CD4-positive, alpha-beta T cell (primary cell): ENCODE measurements at regions not wholly inside any gene's neighbourhood (a gene's known extent, or its start where the extent isn't known, plus 50 kb on each side); places are given as distances from the start of the nearest gene placed in this dataset.
A peak's percentile ranks its signal among the peaks of the same experiment; 100 is the strongest.

Experiments
- ATAC-seq: fragments of 200-7000 bp; cut with Tn5 transposase; one replicate; pipeline ENCODE4 v1.10.0; 2022; ENCODE audit warnings: mild to moderate bottlenecking; ENCODE audit not compliant: poor library complexity
- CTCF ChIA-PET: fragments of 350-600 bp; sonication (Branson Sonifier 250); formaldehyde crosslinking; loops from one replicate; lab custom pipeline; 2021; ENCODE audit warnings: antibody characterized with exemption, inconsistent platforms; lab: Charles Lee
- POLR2A ChIA-PET: fragments of 350-600 bp; sonication (Branson Sonifier 250); formaldehyde crosslinking; loops from one replicate; lab custom pipeline; 2021; ENCODE audit warnings: antibody characterized with exemption, inconsistent platforms; lab: Charles Lee
- DNase-seq, 14 experiments: peaks; one replicate each; pipeline ENCODE4 v3.0.0-alpha.2; 2013 to 2020; ENCODE audit warnings: mixed read lengths in 2 of 14
- H3K27ac ChIP-seq, 2 donors: one replicate each; pipeline versions ENCODE4 v1.5.1 to v1.7.0; 2013; ENCODE audit warnings: low read length in 2 of 2, low read depth in 1 of 2, mild to moderate bottlenecking in 1 of 2
- H3K27me3 ChIP-seq, 2 experiments: 1 replicate in 1 of 2; 2 replicates in 1 of 2; pipeline versions ENCODE4 v1.6.1 to v1.7.0; 2013; ENCODE audit warnings: low read length in 2 of 2, control low read depth in 1 of 2, mild to moderate bottlenecking in 1 of 2, moderate library complexity in 1 of 2; ENCODE audit not compliant: insufficient read depth in 2 of 2, control insufficient read depth in 1 of 2
- H3K36me3 ChIP-seq: one replicate; pipeline ENCODE4 v1.6.1; 2013; ENCODE audit warnings: low read length, control low read depth; ENCODE audit not compliant: insufficient read depth
- H3K4me1 ChIP-seq: one replicate; pipeline ENCODE4 v1.6.1; 2013; ENCODE audit warnings: low read length, control low read depth; ENCODE audit not compliant: insufficient read depth
- H3K4me3 ChIP-seq: one replicate; pipeline ENCODE4 v1.5.1; 2013; ENCODE audit warnings: mild to moderate bottlenecking, low read length, moderate library complexity
- H3K9me3 ChIP-seq, 2 experiments: 1 replicate in 1 of 2; 2 replicates in 1 of 2; pipeline versions ENCODE4 v1.6.1 to v1.7.0; 2013; ENCODE audit warnings: low read length in 2 of 2, mild to moderate bottlenecking in 2 of 2, control low read depth in 1 of 2, moderate library complexity in 1 of 2; ENCODE audit not compliant: control insufficient read depth in 1 of 2, insufficient read depth in 1 of 2
- H3K27ac Mint-ChIP-seq: one replicate; pipeline ENCODE4 v1.8.0; 2020; ENCODE audit warnings: mixed read lengths
- H3K27me3 Mint-ChIP-seq: one replicate; pipeline ENCODE4 v1.8.0; 2021; ENCODE audit warnings: mixed read lengths
- H3K36me3 Mint-ChIP-seq: one replicate; pipeline ENCODE4 v1.8.0; 2021; ENCODE audit warnings: low read depth, mixed read lengths
- H3K4me1 Mint-ChIP-seq: one replicate; pipeline ENCODE4 v1.8.0; 2021; ENCODE audit warnings: low read depth, mixed read lengths
- H3K4me3 Mint-ChIP-seq: one replicate; pipeline ENCODE4 v1.8.0; 2020; ENCODE audit warnings: mild to moderate bottlenecking, mixed read lengths
- H3K9me3 Mint-ChIP-seq: one replicate; pipeline ENCODE4 v1.8.0; 2020; ENCODE audit warnings: mixed read lengths
- CTCF ChIP-seq: fragments of 200-600 bp; IDR thresholded peaks from one replicate; pipeline ENCODE4 v1.8.0; 2022; ENCODE audit warnings: antibody characterized with exemption, mild to moderate bottlenecking
- intact Hi-C, 2 experiments: fragments of 100-400 bp; cut with DNase I in 1 of 2; cut with micrococcal nuclease in 1 of 2; formaldehyde crosslinking; loops; one replicate each; pipeline versions ENCODE4 v1.15.1 to v1.9.0; 2023 to 2025; cut with DNase I, micrococcal nuclease

- peaks cover 3% of the 10 kb centered on the region for H3K27me3 Mint-ChIP-seq
- CTCF ChIA-PET: no interaction called here
- no peaks in the 10 kb centered on the region for H3K36me3 Mint-ChIP-seq
- H3K4me3 ChIP-seq: no peak overlapping the region
- no peak overlapping the region for H3K27ac Mint-ChIP-seq
- intact Hi-C loops: no loop called here
- no peak overlapping the region for H3K27ac ChIP-seq
- H3K4me1 ChIP-seq: no peaks in the 10 kb centered on the region
- peaks cover 0 to 3% of the 10 kb centered on the region in 2 experiments for H3K27me3 ChIP-seq
- DNase-seq (no peak), ATAC-seq (no peak)
- H3K4me3 Mint-ChIP-seq: no peak overlapping the region
- no peaks in the 10 kb centered on the region for H3K9me3 Mint-ChIP-seq
- TF ChIP-seq CTCF: no peak
- POLR2A ChIA-PET: no interaction called here
- H3K36me3 ChIP-seq: no peaks in the 10 kb centered on the region
- H3K9me3 ChIP-seq: no peaks in the 10 kb centered on the region
- H3K4me1 Mint-ChIP-seq: no peaks in the 10 kb centered on the region
Measured at GRCh38 chr12:111225307-111225706, 143.6 kb downstream of the PHETA1 start.

GRCh38 chr12:111224186-111225066 lies 144.5 kb downstream of the PHETA1 start:
- no peak for DNase-seq
- Histone ChIP-seq H3K4me1 (no peaks in the 10 kb centered on the region), H3K9me3 (no peaks in the 10 kb centered on the region), H3K4me3 (no peak overlapping the region), H3K27ac (no peak overlapping the region), H3K36me3 (no peaks in the 10 kb centered on the region), H3K27me3 (peaks cover 0 to 2% of the 10 kb centered on the region in 2 experiments)
- POLR2A ChIA-PET: no interaction called here
- Mint-ChIP-seq H3K4me3 (no peak overlapping the region), H3K36me3 (no peaks in the 10 kb centered on the region), H3K27me3 (no peaks in the 10 kb centered on the region), H3K27ac (no peak overlapping the region), H3K4me1 (no peaks in the 10 kb centered on the region), H3K9me3 (no peaks in the 10 kb centered on the region)
- CTCF ChIA-PET: interaction anchor here (0.6 kb wide), 1 partner anchor 597 kb away, joined by 3 read pairs; no protein-coding TSS in a partner anchor
- intact Hi-C loops: no loop called here
- no peak for ATAC-seq
- no peak for TF ChIP-seq CTCF

GRCh38 chr12:111222523-111222922 lies 146.4 kb downstream of the PHETA1 start:
- H3K4me3 Mint-ChIP-seq: no peak overlapping the region
- CTCF ChIA-PET: no interaction called here

More at GRCh38 chr12:111222523-111222922, 146.4 kb downstream of the PHETA1 start:
- Histone ChIP-seq H3K36me3 (no peaks in the 10 kb centered on the region), H3K27ac (no peak overlapping the region), H3K9me3 (no peaks in the 10 kb centered on the region), H3K4me3 (no peak overlapping the region), H3K27me3 (peaks cover 0 to 2% of the 10 kb centered on the region in 2 experiments), H3K4me1 (no peaks in the 10 kb centered on the region)
- no peak for TF ChIP-seq CTCF
- ATAC-seq: no peak
- Mint-ChIP-seq H3K36me3 (no peaks in the 10 kb centered on the region), H3K27ac (no peak overlapping the region), H3K4me1 (no peaks in the 10 kb centered on the region), H3K27me3 (no peaks in the 10 kb centered on the region), H3K9me3 (no peaks in the 10 kb centered on the region)
- DNase-seq: peak in 1 of 14 experiments; percentile 29
- POLR2A ChIA-PET: no interaction called here
- intact Hi-C loops: no loop called here
